ENCODE measurements at regions not wholly inside any gene's neighbourhood (a gene's known extent, or its start where the extent isn't known, plus 50 kb on each side); places are given as distances from the start of the nearest gene placed in this dataset.

GRCh38 chr1:157189096-157189495 lies 50.9 kb upstream of the ETV3 start:
- no peak for DNase-seq (ENCODE audit: low read depth)

Measured in activated gamma-delta T cell treated with anti-CD3 and anti-CD28 coated beads, Interleukin-2, amount 50 U/mL, for 16 hours (primary cell).